ENCODE measurements at regions not wholly inside any gene's neighbourhood (a gene's known extent, or its start where the extent isn't known, plus 50 kb on each side); places are given as distances from the start of the nearest gene placed in this dataset.

GRCh38 chr5:89128906-89129625 is 246.1 kb upstream of the MEF2C start:
- dilution Hi-C loops (cut with HindIII; ENCODE audit: low sequenced_read_pairs, unreplicated experiment) = no loop called here
- no peaks in the 10 kb centered on the region for H4K20me1 ChIP-seq (ENCODE audit: insufficient read depth, low read length)

More at GRCh38 chr5:89128906-89129625, 246.1 kb upstream of the MEF2C start:
- Histone ChIP-seq H2BK120ac (ENCODE audit: low read depth, low read length) (no peak overlapping the region), H3K79me1 (ENCODE audit: low read depth in 1 of 2, low read length in 2 of 2) (no peaks in the 10 kb centered on the region), H4K8ac (ENCODE audit: low read depth in 2 of 2, low read length in 2 of 2) (no peak overlapping the region), H2AK5ac (ENCODE audit: low read depth, low read length) (no peak overlapping the region), H3K36me3 (ENCODE audit: control insufficient read depth, insufficient read depth, low read length) (no peaks in the 10 kb centered on the region), H4K91ac (ENCODE audit: insufficient read depth, low read depth, low read length) (no peak overlapping the region), H2AK9ac (replicated peaks; ENCODE audit: low read depth, low read length, poor library complexity) (no peak overlapping the region), H2BK20ac (ENCODE audit: low read depth, low read length) (no peak overlapping the region), H3K9me3 (ENCODE audit: control insufficient read depth, insufficient read depth, low read length) (no peaks in the 10 kb centered on the region), H2AFZ (replicated peaks; ENCODE audit: low read length, poor library complexity) (no peak overlapping the region), H3K27me3 (ENCODE audit: control insufficient read depth, insufficient read depth, low read length) (no peaks in the 10 kb centered on the region; the same call in 1 of the 2 replicates), H3K27ac (ENCODE audit: insufficient read depth, low read length) (no peak overlapping the region), H4K5ac (ENCODE audit: low read depth, low read length) (no peak overlapping the region), H3K4ac (ENCODE audit: low read depth, low read length) (no peak overlapping the region), H3K4me1 (ENCODE audit: control insufficient read depth, insufficient read depth, low read length) (no peaks in the 10 kb centered on the region), H2BK15ac (ENCODE audit: low read depth, low read length) (no peak overlapping the region), H2BK5ac (ENCODE audit: low read depth, low read length, poor library complexity, severe bottlenecking) (no peak overlapping the region), H3K56ac (ENCODE audit: extremely low read depth, insufficient read depth, low read length) (no peak overlapping the region), H3K4me2 (ENCODE audit: low read depth, low read length) (no peak overlapping the region), H3K18ac (ENCODE audit: low read depth, low read length) (no peak overlapping the region), H3K23ac (ENCODE audit: low read depth, low read length) (no peak overlapping the region), H3K9ac (ENCODE audit: low read depth, low read length) (no peak overlapping the region), H3K4me3 (ENCODE audit: insufficient read depth, low read depth, low read length) (no peak overlapping the region), H3K14ac (replicated peaks; ENCODE audit: low read depth, low read length) (no peak overlapping the region), H3K9me1 (ENCODE audit: insufficient read depth, low read length) (no peaks in the 10 kb centered on the region)
- ChIA-PET POLR2A (ENCODE audit: unreplicated experiment) (no interaction called here), CTCF (no interaction called here)
- no peak for ATAC-seq (ENCODE audit: low read depth)
- BruUV-seq (replicated peaks) = no TSS peak
- in situ Hi-C loops (cut with MboI; ENCODE audit: low sequenced_read_pairs) = no loop called here
- DNase-seq = no peak
- TF ChIP-seq BHLHE40 (IDR thresholded peaks at IDR 0.05; ENCODE audit: low read depth, low read length) (no peak), MXI1 (IDR thresholded peaks at IDR 0.05; ENCODE audit: borderline replicate concordance, low read depth, low read length) (no peak)
- WGBS, 2 experiments (ENCODE audit: extremely low coverage in 2 of 2, insufficient read length in 1 of 2) = no CpG with 5 or more reads among the region's 2 CpGs
- intact Hi-C loops (cut with micrococcal nuclease) = no loop called here
